Esophagus muscularis mucosa (tissue), 4 donors: ENCODE measurements at regions not wholly inside any gene's neighbourhood (a gene's known extent, or its start where the extent isn't known, plus 50 kb on each side); places are given as distances from the start of the nearest gene placed in this dataset.
"Not testable (repeated sequence)": the region's sequence is repeated elsewhere in the genome, so short reads cannot be mapped to it uniquely, and the experiment has no call there.

Source experiments
- DNase-seq: peaks from one replicate; pipeline ENCODE4 v3.0.0-alpha.2; 2017; ENCODE audit errors: extremely low spot score
- H3K27ac ChIP-seq, 4 donors: fragments of 200-600 bp; sonication (generic); replicated peaks in 1 of 4; 1 replicate in 3 of 4; 2 replicates in 1 of 4; pipeline ENCODE4 v1.5.1; 2016 to 2019; ENCODE audit warnings: mild to moderate bottlenecking in 1 of 4
- H3K27me3 ChIP-seq, 4 donors: fragments of 200-600 bp; sonication (generic); one replicate each; pipeline versions ENCODE4 v1.5.1 to v1.6.0; 2016 to 2019
- H3K36me3 ChIP-seq, 4 donors: fragments of 200-600 bp; sonication (generic); one replicate each; pipeline ENCODE4 v1.5.1; 2016 to 2019
- H3K4me1 ChIP-seq, 4 donors: fragments of 200-600 bp; sonication (generic); one replicate each; pipeline ENCODE4 v1.5.1; 2016 to 2019
- H3K4me3 ChIP-seq, 4 donors: fragments of 200-600 bp; sonication (generic); 1 replicate in 2 of 4; 2 replicates in 2 of 4; pipeline ENCODE4 v1.5.1; 2016 to 2019; ENCODE audit warnings: mild to moderate bottlenecking in 4 of 4, moderate library complexity in 1 of 4
- H3K9me3 ChIP-seq, 4 donors: fragments of 200-600 bp; sonication (generic); 1 replicate in 3 of 4; 2 replicates in 1 of 4; pipeline ENCODE4 v1.5.1; 2016 to 2019
- CTCF ChIP-seq, 3 experiments: fragments of 200-600 bp in 2 of 3; fragments of 450-650 bp in 1 of 3; sonication (generic) in 2 of 3; IDR thresholded peaks; one replicate each; pipeline ENCODE4 v1.5.1; 2017 to 2019; ENCODE audit warnings: antibody characterized with exemption in 3 of 3, mild to moderate bottlenecking in 2 of 3, moderate library complexity in 1 of 3
- EP300 ChIP-seq: sonication (generic); formaldehyde crosslinking; IDR thresholded peaks from one replicate; pipeline ENCODE4 v1.6.1; 2017; ENCODE audit warnings: antibody characterized with exemption
- POLR2A ChIP-seq: fragments of 450-650 bp; IDR thresholded peaks from one replicate; pipeline ENCODE4 v1.6.1; 2017; ENCODE audit warnings: antibody characterized with exemption, moderate library complexity, mild to moderate bottlenecking, low read depth
- POLR2AphosphoS5 ChIP-seq, 2 donors: sonication (generic); formaldehyde crosslinking; IDR thresholded peaks; one replicate each; pipeline ENCODE4 v1.6.1; 2017; ENCODE audit warnings: antibody characterized with exemption in 2 of 2
- WGBS: methylation state at CpG from one replicate; pipeline ENCODE4 v1.1.5; 2018; 5-methylcytosine and 5-hydroxymethylcytosine counted together
- intact Hi-C: fragments of 100-400 bp; cut with DNase I; formaldehyde crosslinking; loops from one replicate; pipeline ENCODE4 v1.15.1; 2023

- no peaks in the 10 kb centered on the region for H3K4me1 ChIP-seq
- no peak overlapping the region for H3K27ac ChIP-seq
- no peaks in the 10 kb centered on the region for H3K9me3 ChIP-seq
- no peaks in the 10 kb centered on the region for H3K36me3 ChIP-seq
- intact Hi-C loops: no loop called here
- TF ChIP-seq POLR2A (no peak), POLR2AphosphoS5 (IDR thresholded peaks at IDR 0.05) (no peak), CTCF (IDR thresholded peaks at IDR 0.05) (no peak), EP300 (no peak)
- 72% methylated on average over 4 of the region's 4 CpGs for WGBS
- no peak overlapping the region for H3K4me3 ChIP-seq
- DNase-seq: no peak
- no peaks in the 10 kb centered on the region for H3K27me3 ChIP-seq
Measured at GRCh38 chr3:35291471-35292236, 347.7 kb upstream of the ARPP21 start.

GRCh38 chr3:35292568-35292967 is 346.8 kb upstream of the ARPP21 start:
- Histone ChIP-seq H3K36me3 (no peaks in the 10 kb centered on the region), H3K27ac (no peak overlapping the region), H3K9me3 (no peaks in the 10 kb centered on the region), H3K4me3 (no peak overlapping the region), H3K4me1 (no peaks in the 10 kb centered on the region), H3K27me3 (no peaks in the 10 kb centered on the region)
- intact Hi-C loops: no loop called here
- no peak for DNase-seq
- no peak for TF ChIP-seq POLR2A
- no peak for TF ChIP-seq EP300
- no peak for TF ChIP-seq CTCF (IDR thresholded peaks at IDR 0.05)
- no peak for TF ChIP-seq POLR2AphosphoS5 (IDR thresholded peaks at IDR 0.05)
- 92% methylated on average over 3 of the region's 3 CpGs for WGBS

GRCh38 chr3:35295906-35296305 is 343.4 kb upstream of the ARPP21 start:
- H3K27ac ChIP-seq: no peak overlapping the region
- H3K27me3 ChIP-seq: no peaks in the 10 kb centered on the region
- H3K4me3 ChIP-seq: no peak overlapping the region
- no peaks in the 10 kb centered on the region for H3K4me1 ChIP-seq
- H3K36me3 ChIP-seq: no peaks in the 10 kb centered on the region
- DNase-seq: no peak
- no peaks in the 10 kb centered on the region for H3K9me3 ChIP-seq
- TF ChIP-seq POLR2AphosphoS5 (IDR thresholded peaks at IDR 0.05) (no peak), EP300 (no peak), CTCF (IDR thresholded peaks at IDR 0.05) (no peak), POLR2A (no peak)
- intact Hi-C loops: no loop called here
- 76% methylated on average over 2 of the region's 2 CpGs for WGBS

GRCh38 chr3:35296533-35296932 is 342.8 kb upstream of the ARPP21 start:
- no peak for DNase-seq
- no peak for TF ChIP-seq EP300
- no peak for TF ChIP-seq POLR2A
- no peak for TF ChIP-seq CTCF (IDR thresholded peaks at IDR 0.05)
- no peak for TF ChIP-seq POLR2AphosphoS5 (IDR thresholded peaks at IDR 0.05)

GRCh38 chr3:35296944-35297343 is 342.4 kb upstream of the ARPP21 start:
- H3K27ac ChIP-seq, DNase-seq, H3K36me3 ChIP-seq, H3K4me1 ChIP-seq, H3K9me3 ChIP-seq, H3K27me3 ChIP-seq, intact Hi-C loops, H3K4me3 ChIP-seq: not testable (repeated sequence)
- WGBS: 80% methylated on average over 2 of the region's 2 CpGs

More at GRCh38 chr3:35296533-35296932, 342.8 kb upstream of the ARPP21 start:
- Histone ChIP-seq H3K27me3 (no peaks in the 10 kb centered on the region), H3K36me3 (no peaks in the 10 kb centered on the region), H3K4me1 (no peaks in the 10 kb centered on the region), H3K4me3 (no peak overlapping the region), H3K27ac (no peak overlapping the region), H3K9me3 (no peaks in the 10 kb centered on the region)
- WGBS: 80% methylated on average over 4 of the region's 4 CpGs
- intact Hi-C loops: no loop called here
